PC-9 (cell line): ENCODE measurements at regions not wholly inside any gene's neighbourhood (a gene's known extent, or its start where the extent isn't known, plus 50 kb on each side); places are given as distances from the start of the nearest gene placed in this dataset.

Experiments
- BruUV-seq: library from RNA; stranded (reverse); fragments of 400-500 nt; replicated peaks from 2 replicates; lab custom pipeline; 2021; lab: Mats Ljungman, UMichigan
- CTCF ChIA-PET: fragments of 300-600 bp; sonication (Branson Sonifier 250); formaldehyde crosslinking; loops from one replicate; lab custom pipeline; 2022; ENCODE audit warnings: antibody characterized with exemption; lab: Charles Lee
- POLR2A ChIA-PET: fragments of 300-600 bp; sonication (Branson Sonifier 250); formaldehyde crosslinking; loops from one replicate; lab custom pipeline; 2022; ENCODE audit warnings: antibody characterized with exemption; ENCODE audit not compliant: unreplicated experiment; lab: Charles Lee
- DNase-seq, 2 experiments: peaks; one replicate each; pipeline versions ENCODE4 v3.0.0 to v3.0.0-alpha.2; 2015 to 2022; ENCODE audit warnings: mixed read lengths in 1 of 2
- H2AFZ ChIP-seq: fragments of 200-600 bp; sonication (generic); 2 replicates; pipeline ENCODE4 v1.8.1; 2017; ENCODE audit warnings: antibody characterized with exemption
- H3F3A ChIP-seq: fragments of 200-600 bp; sonication (generic); 2 replicates; pipeline ENCODE4 v1.8.1; 2017; ENCODE audit warnings: antibody characterized with exemption, mild to moderate bottlenecking, low read depth; ENCODE audit not compliant: insufficient read depth
- H3K27ac ChIP-seq: fragments of 200-600 bp; sonication (generic); 2 replicates; pipeline ENCODE4 v1.6.1; 2016; ENCODE audit warnings: mixed run types
- H3K27me3 ChIP-seq: fragments of 200-600 bp; sonication (generic); 2 replicates; pipeline ENCODE4 v1.6.1; 2016; ENCODE audit warnings: low read depth, mixed run types; ENCODE audit not compliant: insufficient read depth
- H3K36me3 ChIP-seq: fragments of 200-600 bp; sonication (generic); 2 replicates; pipeline ENCODE4 v1.6.1; 2016; ENCODE audit warnings: low read depth, mixed run types
- H3K4me1 ChIP-seq: fragments of 200-600 bp; sonication (generic); replicated peaks from 2 replicates; pipeline ENCODE4 v1.6.1; 2016; ENCODE audit warnings: mixed run types; ENCODE audit not compliant: insufficient read depth
- H3K4me2 ChIP-seq: fragments of 200-600 bp; sonication (generic); 2 replicates; pipeline ENCODE4 v1.6.1; 2017; ENCODE audit warnings: mixed run types
- H3K4me3 ChIP-seq: fragments of 200-600 bp; sonication (generic); 2 replicates; pipeline ENCODE4 v1.6.1; 2016; ENCODE audit warnings: mixed run types
- H3K79me2 ChIP-seq: fragments of 200-600 bp; sonication (generic); 2 replicates; pipeline ENCODE4 v1.6.1; 2017; ENCODE audit warnings: low read depth, mixed run types
- H3K9me2 ChIP-seq: fragments of 200-600 bp; sonication (generic); 2 replicates; pipeline ENCODE4 v1.8.1; 2017; ENCODE audit warnings: mild to moderate bottlenecking; ENCODE audit not compliant: insufficient read depth
- H3K9me3 ChIP-seq: fragments of 200-600 bp; sonication (generic); 2 replicates; pipeline ENCODE4 v1.8.1; 2016; ENCODE audit warnings: low read depth; ENCODE audit not compliant: insufficient read depth
- H4K20me1 ChIP-seq: fragments of 200-600 bp; sonication (generic); 2 replicates; pipeline ENCODE4 v1.8.1; 2017; ENCODE audit not compliant: insufficient read depth
- CTCF ChIP-seq: fragments of 200-600 bp; sonication (generic); conservative IDR thresholded peaks from 2 replicates; pipeline ENCODE4 v1.6.1; 2017; ENCODE audit warnings: mixed run types, antibody characterized with exemption, mild to moderate bottlenecking, moderate library complexity
- EZH2 ChIP-seq: fragments of 200-600 bp; sonication (generic); IDR thresholded peaks from 2 replicates; pipeline ENCODE4 v1.8.0; 2017; ENCODE audit warnings: antibody characterized with exemption, low read depth
- intact Hi-C: fragments of 100-400 bp; cut with micrococcal nuclease; formaldehyde crosslinking; loops from one replicate; pipeline ENCODE4 v1.10.0; 2022; ENCODE audit not compliant: unreplicated experiment

DNA sequence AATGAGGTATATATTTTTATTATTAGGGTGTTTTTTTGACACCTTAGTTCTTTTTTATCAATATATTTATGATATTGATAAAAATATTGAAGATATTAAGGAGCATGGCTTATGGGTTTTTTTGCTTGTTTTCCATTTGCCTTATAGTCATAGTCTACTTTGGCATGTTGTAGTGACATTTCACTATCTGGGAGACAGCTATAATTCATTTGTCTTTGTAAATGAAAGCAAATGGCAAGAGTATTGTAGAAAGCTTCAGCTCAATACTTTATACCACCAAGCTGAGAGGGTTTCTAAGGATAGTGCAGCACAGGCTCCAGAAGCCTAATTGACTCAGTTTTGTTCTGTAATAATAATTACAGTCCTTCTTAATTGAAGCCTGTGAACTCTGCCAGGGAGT is 1182.3 kb downstream of the EFNA5 start:
- BruUV-seq, result no TSS peak

GRCh38 chr5:106481374-106481773 is 1189.4 kb downstream of the EFNA5 start:
- DNase-seq, result no peak
- Histone ChIP-seq H3K4me3 (no peak overlapping the region), H3F3A (no peaks in the 10 kb centered on the region), H3K36me3 (no peaks in the 10 kb centered on the region), H3K27ac (no peak overlapping the region), H3K79me2 (no peaks in the 10 kb centered on the region), H3K27me3 (no peaks in the 10 kb centered on the region), H3K9me2 (no peaks in the 10 kb centered on the region), H3K4me2 (no peak overlapping the region), H2AFZ (no peak overlapping the region), H4K20me1 (no peaks in the 10 kb centered on the region), H3K9me3 (no peaks in the 10 kb centered on the region), H3K4me1 (no peaks in the 10 kb centered on the region)
- intact Hi-C loops, result no loop called here
- no TSS peak for BruUV-seq
- ChIA-PET CTCF (no interaction called here), POLR2A (no interaction called here)
- no peak for TF ChIP-seq EZH2
- no peak for TF ChIP-seq CTCF

More for the DNA sequence above, 1182.3 kb downstream of the EFNA5 start:
- Histone ChIP-seq H3K79me2 (no peaks in the 10 kb centered on the region), H3K4me2 (no peak overlapping the region), H3K4me1 (no peaks in the 10 kb centered on the region), H3K27me3 (no peaks in the 10 kb centered on the region), H4K20me1 (no peaks in the 10 kb centered on the region), H3K9me2 (no peaks in the 10 kb centered on the region), H2AFZ (no peak overlapping the region), H3K9me3 (no peaks in the 10 kb centered on the region), H3F3A (no peaks in the 10 kb centered on the region), H3K27ac (no peak overlapping the region), H3K36me3 (no peaks in the 10 kb centered on the region), H3K4me3 (no peak overlapping the region)
- TF ChIP-seq EZH2 (no peak), CTCF (no peak)
- POLR2A ChIA-PET, result no interaction called here
- CTCF ChIA-PET, result no interaction called here
- DNase-seq, result no peak
- intact Hi-C loops, result no loop called here

GRCh38 chr5:106476630-106477029 is 1194.1 kb downstream of the EFNA5 start:
- ChIA-PET POLR2A (no interaction called here), CTCF (no interaction called here)
- H3K4me3 ChIP-seq, result no peak overlapping the region

More at GRCh38 chr5:106476630-106477029, 1194.1 kb downstream of the EFNA5 start:
- no peaks in the 10 kb centered on the region for H3K27me3 ChIP-seq
- DNase-seq, result no peak
- TF ChIP-seq EZH2 (no peak), CTCF (no peak)
- H3K9me3 ChIP-seq, result no peaks in the 10 kb centered on the region
- H3K9me2 ChIP-seq, result no peaks in the 10 kb centered on the region
- BruUV-seq, result no TSS peak
- no peaks in the 10 kb centered on the region for H3K36me3 ChIP-seq
- no peaks in the 10 kb centered on the region for H3F3A ChIP-seq
- H3K4me1 ChIP-seq, result no peaks in the 10 kb centered on the region
- intact Hi-C loops, result no loop called here
- no peak overlapping the region for H2AFZ ChIP-seq
- no peaks in the 10 kb centered on the region for H4K20me1 ChIP-seq
- H3K4me2 ChIP-seq, result no peak overlapping the region
- no peaks in the 10 kb centered on the region for H3K79me2 ChIP-seq
- no peak overlapping the region for H3K27ac ChIP-seq
